Astrocyte of the cerebellum (primary cell): ENCODE measurements at regions not wholly inside any gene's neighbourhood (a gene's known extent, or its start where the extent isn't known, plus 50 kb on each side); places are given as distances from the start of the nearest gene placed in this dataset.

Source experiments
- DNase-seq: peaks from one replicate; pipeline ENCODE4 v3.0.0-alpha.2; 2011; ENCODE audit warnings: low read depth
- H3K4me3 ChIP-seq: 2 replicates; pipeline ENCODE4 v1.5.1; 2011; ENCODE audit warnings: mild to moderate bottlenecking, low read depth, low read length, moderate library complexity
- CTCF ChIP-seq: IDR thresholded peaks from 2 replicates; pipeline ENCODE4 v1.5.1; 2012; ENCODE audit warnings: low read length, low read depth, moderate library complexity, mild to moderate bottlenecking; ENCODE audit errors: missing control alignments
- in situ Hi-C: cut with HindIII; loops from 2 replicates; pipeline ENCODE4 v1.10.0; 2017; ENCODE audit warnings: low sequenced_read_pairs

DNA sequence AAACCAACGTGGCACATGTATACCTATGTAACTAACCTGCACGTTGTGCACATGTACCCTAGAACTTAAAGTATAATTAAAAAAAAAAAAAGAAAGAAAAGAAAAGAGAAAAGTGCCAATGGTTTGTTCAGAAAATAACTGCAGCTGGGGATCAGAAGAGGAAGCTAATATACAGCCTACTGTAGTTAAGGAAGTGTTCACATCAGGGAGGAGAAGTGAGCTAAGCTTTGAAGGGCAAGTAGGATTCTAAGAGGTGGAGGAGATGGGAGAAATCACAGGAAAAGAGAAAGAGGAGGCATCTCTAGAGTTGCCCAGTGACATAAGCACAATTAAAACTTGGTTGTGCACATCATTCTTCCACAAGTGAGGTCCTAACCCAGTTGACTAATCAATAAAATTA is 214.4 kb upstream of the DTNBP1 start:
- H3K4me3 ChIP-seq: no peak overlapping the region
- in situ Hi-C loops: no loop called here
- no peak for DNase-seq
- TF ChIP-seq CTCF: no peak

GRCh38 chr6:15876406-15876805 is 213.6 kb upstream of the DTNBP1 start:
- no peak for DNase-seq
- no peak for TF ChIP-seq CTCF
- H3K4me3 ChIP-seq: no peak overlapping the region
- in situ Hi-C loops: no loop called here

GRCh38 chr6:15875797-15876196 is 213.0 kb upstream of the DTNBP1 start:
- no peak overlapping the region for H3K4me3 ChIP-seq
- in situ Hi-C loops: no loop called here
- no peak for TF ChIP-seq CTCF
- no peak for DNase-seq

GRCh38 chr6:15874821-15875220 is 212.0 kb upstream of the DTNBP1 start:
- in situ Hi-C loops: no loop called here
- no peak for TF ChIP-seq CTCF
- H3K4me3 ChIP-seq: no peak overlapping the region
- DNase-seq: no peak

DNA sequence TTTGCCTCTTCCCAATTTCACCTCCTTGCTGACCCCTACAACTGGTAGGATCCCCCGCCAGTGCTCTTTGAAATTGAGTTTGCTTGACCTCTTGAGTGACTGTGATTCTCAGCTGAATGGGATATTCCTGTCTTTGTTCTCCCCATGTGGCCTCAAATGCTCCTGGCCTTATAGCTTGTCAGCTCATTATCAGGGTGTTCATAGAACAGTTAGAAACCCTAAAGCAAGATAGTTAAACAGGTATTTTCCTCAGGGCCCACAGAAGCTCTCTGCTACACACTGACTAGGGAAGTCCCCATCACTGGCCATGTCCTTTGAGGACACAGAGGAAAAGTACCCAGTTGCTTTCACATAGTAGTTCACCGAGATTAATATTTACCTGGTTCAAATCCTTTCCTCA is 211.5 kb upstream of the DTNBP1 start:
- in situ Hi-C loops: no loop called here
- DNase-seq: no peak
- TF ChIP-seq CTCF: no peak
- no peak overlapping the region for H3K4me3 ChIP-seq

GRCh38 chr6:15872241-15873103 is 209.6 kb upstream of the DTNBP1 start:
- H3K4me3 ChIP-seq: no peak overlapping the region
- no peak for DNase-seq
- no peak for TF ChIP-seq CTCF
- in situ Hi-C loops: no loop called here
